H9 (cell line): ENCODE measurements at regions not wholly inside any gene's neighbourhood (a gene's known extent, or its start where the extent isn't known, plus 50 kb on each side); places are given as distances from the start of the nearest gene placed in this dataset.
A peak's percentile ranks its signal among the peaks of the same experiment; 100 is the strongest.
"Not testable (repeated sequence)": the region's sequence is repeated elsewhere in the genome, so short reads cannot be mapped to it uniquely, and the experiment has no call there.

ENCODE experiments used
- DNase-seq: peaks from one replicate; pipeline ENCODE4 v3.0.0-alpha.2; 2017
- H2AFZ ChIP-seq: one replicate; pipeline ENCODE4 v1.6.1; 2013; ENCODE audit warnings: mild to moderate bottlenecking, low read length, control low read depth, moderate library complexity
- H2AK5ac ChIP-seq: 2 replicates; pipeline ENCODE4 v1.6.1; 2013; ENCODE audit warnings: low read length, control low read depth, mixed read lengths; ENCODE audit not compliant: insufficient read length
- H2BK120ac ChIP-seq: one replicate; pipeline ENCODE4 v1.6.1; 2013; ENCODE audit warnings: low read depth, mild to moderate bottlenecking, low read length, control low read depth, inconsistent platforms; ENCODE audit not compliant: poor library complexity, severe bottlenecking
- H2BK12ac ChIP-seq: 2 replicates; pipeline ENCODE4 v1.6.1; 2013; ENCODE audit warnings: low read length, control low read depth, mixed read lengths, low read depth; ENCODE audit not compliant: insufficient read length
- H2BK15ac ChIP-seq: 2 replicates; pipeline ENCODE4 v1.6.1; 2013; ENCODE audit warnings: low read depth, low read length, control low read depth
- H2BK20ac ChIP-seq: one replicate; pipeline ENCODE4 v1.6.1; 2013; ENCODE audit warnings: low read depth, mild to moderate bottlenecking, low read length, control low read depth, inconsistent platforms; ENCODE audit not compliant: poor library complexity, severe bottlenecking
- H2BK5ac ChIP-seq: 2 replicates; pipeline ENCODE4 v1.6.1; 2013; ENCODE audit warnings: low read length, control low read depth, mixed read lengths; ENCODE audit not compliant: insufficient read length
- H3K14ac ChIP-seq: 2 replicates; pipeline ENCODE4 v1.6.1; 2013; ENCODE audit warnings: low read length, control low read depth; ENCODE audit not compliant: insufficient read depth
- H3K18ac ChIP-seq: 2 replicates; pipeline ENCODE4 v1.6.1; 2013; ENCODE audit warnings: low read depth, mild to moderate bottlenecking, mixed read lengths, low read length, control low read depth; ENCODE audit not compliant: insufficient read length
- H3K23ac ChIP-seq: 2 replicates; pipeline ENCODE4 v1.6.1; 2013; ENCODE audit warnings: low read length, control low read depth, mixed read lengths, low read depth; ENCODE audit not compliant: insufficient read length
- H3K23me2 ChIP-seq: 2 replicates; pipeline ENCODE4 v1.6.1; 2013; ENCODE audit warnings: low read depth, mild to moderate bottlenecking, mixed read lengths, low read length, control low read depth; ENCODE audit not compliant: insufficient read length, poor library complexity, severe bottlenecking
- H3K27ac ChIP-seq: 2 replicates; pipeline ENCODE4 v1.5.1; 2013; ENCODE audit warnings: low read length, control low read depth, mixed read lengths, low read depth; ENCODE audit not compliant: insufficient read length
- H3K27me3 ChIP-seq: 2 replicates; pipeline ENCODE4 v1.6.1; 2013; ENCODE audit warnings: low read length, control low read depth, inconsistent platforms; ENCODE audit not compliant: insufficient read depth
- H3K4ac ChIP-seq: 2 replicates; pipeline ENCODE4 v1.6.1; 2013; ENCODE audit warnings: low read depth, mild to moderate bottlenecking, control low read depth, inconsistent platforms, low read length, moderate library complexity
- H3K4me1 ChIP-seq: 2 replicates; pipeline ENCODE4 v1.6.1; 2013; ENCODE audit warnings: low read length, control low read depth, inconsistent platforms; ENCODE audit not compliant: insufficient read depth
- H3K4me2 ChIP-seq: 2 replicates; pipeline ENCODE4 v1.6.1; 2013; ENCODE audit warnings: low read length, control low read depth, mixed read lengths; ENCODE audit not compliant: insufficient read length, insufficient read depth
- H3K56ac ChIP-seq: 2 replicates; pipeline ENCODE4 v1.6.1; 2013; ENCODE audit warnings: low read depth, mild to moderate bottlenecking, mixed read lengths, low read length, control low read depth; ENCODE audit not compliant: insufficient read length
- H3K79me1 ChIP-seq: 2 replicates; pipeline ENCODE4 v1.6.1; 2013; ENCODE audit warnings: low read depth, mild to moderate bottlenecking, moderate library complexity, low read length, control low read depth, inconsistent platforms; ENCODE audit not compliant: insufficient read depth, poor library complexity, severe bottlenecking
- H3K79me2 ChIP-seq: 2 replicates; pipeline ENCODE4 v1.6.1; 2013; ENCODE audit warnings: low read length, control low read depth, inconsistent platforms; ENCODE audit not compliant: insufficient read depth
- H3K9ac ChIP-seq: 2 replicates; pipeline ENCODE4 v1.6.1; 2013; ENCODE audit warnings: low read length, control low read depth, mixed read lengths; ENCODE audit not compliant: insufficient read length; ENCODE audit errors: extremely low read depth
- H3K9me3 ChIP-seq: one replicate; pipeline ENCODE4 v1.6.1; 2013; ENCODE audit warnings: low read depth, low read length, inconsistent platforms; ENCODE audit not compliant: control insufficient read depth
- H3T11ph ChIP-seq: one replicate; pipeline ENCODE4 v1.6.1; 2013; ENCODE audit warnings: mild to moderate bottlenecking, low read length, control low read depth, inconsistent platforms
- H4K20me1 ChIP-seq: one replicate; pipeline ENCODE4 v1.6.1; 2013; ENCODE audit not compliant: control insufficient read depth, insufficient read length, insufficient read depth
- H4K5ac ChIP-seq: 2 replicates; pipeline ENCODE4 v1.6.1; 2013; ENCODE audit warnings: low read depth, mild to moderate bottlenecking, mixed read lengths, low read length, control low read depth; ENCODE audit not compliant: insufficient read length
- H4K8ac ChIP-seq: replicated peaks from 2 replicates; pipeline ENCODE4 v1.6.1; 2013; ENCODE audit warnings: low read length, control low read depth, mixed read lengths, low read depth; ENCODE audit not compliant: insufficient read length
- H4K91ac ChIP-seq: 2 replicates; pipeline ENCODE4 v1.6.1; 2013; ENCODE audit warnings: low read depth, mild to moderate bottlenecking, moderate library complexity, mixed read lengths, low read length, control low read depth; ENCODE audit not compliant: insufficient read length
- H3K27ac Mint-ChIP-seq, 3 experiments: 2 replicates in 2 of 3; 3 replicates in 1 of 3; pipeline ENCODE4 v1.8.0; 2020 to 2021; ENCODE audit warnings: mixed read lengths in 3 of 3, mild to moderate bottlenecking in 1 of 3, moderate library complexity in 1 of 3
- H3K27me3 Mint-ChIP-seq: 2 replicates; pipeline ENCODE4 v1.8.0; 2021; ENCODE audit warnings: low read depth, mild to moderate bottlenecking, moderate library complexity, mixed read lengths
- H3K36me3 Mint-ChIP-seq, 3 experiments: 2 replicates in 2 of 3; 3 replicates in 1 of 3; pipeline ENCODE4 v1.8.0; 2020 to 2021; ENCODE audit warnings: low read depth in 3 of 3, mixed read lengths in 3 of 3; ENCODE audit not compliant: insufficient read depth in 1 of 3
- H3K4me1 Mint-ChIP-seq, 2 experiments: 2 replicates each; pipeline ENCODE4 v1.8.0; 2020; ENCODE audit warnings: mixed read lengths in 2 of 2
- H3K4me3 Mint-ChIP-seq, 2 experiments: 2 replicates in 1 of 2; 3 replicates in 1 of 2; pipeline ENCODE4 v1.8.0; 2020 to 2021; ENCODE audit warnings: mild to moderate bottlenecking in 2 of 2, mixed read lengths in 2 of 2, moderate library complexity in 1 of 2
- H3K9me3 Mint-ChIP-seq, 2 experiments: 2 replicates in 1 of 2; 3 replicates in 1 of 2; pipeline ENCODE4 v1.8.0; 2020; ENCODE audit warnings: mild to moderate bottlenecking in 2 of 2, mixed read lengths in 2 of 2, moderate library complexity in 1 of 2
- WGBS: extraction: QIAGEN DNeasy Blood & Tissue Kit; methylation state at CpG from one replicate; pipeline ENCODE4 v1.1.7; 2013; ENCODE audit warnings: missing lambda C conversion rate, low lambda C conversion rate, mixed read lengths; ENCODE audit not compliant: insufficient read length; ENCODE audit errors: extremely low coverage; 5-methylcytosine and 5-hydroxymethylcytosine counted together

DNA sequence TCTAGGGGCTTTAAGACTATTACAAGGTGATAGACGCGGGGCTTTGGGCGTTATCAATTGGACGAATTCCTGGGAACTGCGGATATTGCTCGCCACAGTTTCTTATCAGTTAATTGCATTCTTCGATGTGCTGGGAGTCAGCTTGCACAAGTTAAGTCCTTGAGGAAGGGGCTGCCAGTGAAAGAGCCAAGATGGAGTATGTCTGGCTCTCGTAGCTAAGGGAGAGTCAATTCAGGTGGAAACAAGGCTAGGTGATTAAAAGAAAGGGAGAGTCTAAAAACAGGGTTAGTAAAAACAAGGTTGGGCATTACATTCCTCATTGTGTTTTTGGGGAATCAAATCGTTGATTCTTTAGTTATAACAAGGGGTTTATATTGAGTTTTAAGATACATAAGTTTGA lies 121.6 kb downstream of the UNC93B1 start:
- H3K4me3 Mint-ChIP-seq, H3K27me3 ChIP-seq, H3K27ac ChIP-seq, H4K8ac ChIP-seq, H2BK20ac ChIP-seq, H2AFZ ChIP-seq, H3K4me2 ChIP-seq, H4K5ac ChIP-seq, H3K27ac Mint-ChIP-seq, DNase-seq, H2BK12ac ChIP-seq, H3K9me3 ChIP-seq, H4K91ac ChIP-seq, H3K36me3 Mint-ChIP-seq, H3K9ac ChIP-seq, H3K79me2 ChIP-seq, H3T11ph ChIP-seq, H4K20me1 ChIP-seq, H3K18ac ChIP-seq, H3K23me2 ChIP-seq, H3K79me1 ChIP-seq, H2BK15ac ChIP-seq, H2AK5ac ChIP-seq, H3K14ac ChIP-seq, H2BK120ac ChIP-seq, H3K56ac ChIP-seq, H3K27me3 Mint-ChIP-seq, H3K23ac ChIP-seq, H3K9me3 Mint-ChIP-seq, H3K4ac ChIP-seq, H2BK5ac ChIP-seq, H3K4me1 ChIP-seq: not testable (repeated sequence)
- H3K4me1 Mint-ChIP-seq = peaks cover 33 to 35% of the 10 kb centered on the region in 2 experiments
- WGBS = no CpG with 5 or more reads among the region's 9 CpGs

DNA sequence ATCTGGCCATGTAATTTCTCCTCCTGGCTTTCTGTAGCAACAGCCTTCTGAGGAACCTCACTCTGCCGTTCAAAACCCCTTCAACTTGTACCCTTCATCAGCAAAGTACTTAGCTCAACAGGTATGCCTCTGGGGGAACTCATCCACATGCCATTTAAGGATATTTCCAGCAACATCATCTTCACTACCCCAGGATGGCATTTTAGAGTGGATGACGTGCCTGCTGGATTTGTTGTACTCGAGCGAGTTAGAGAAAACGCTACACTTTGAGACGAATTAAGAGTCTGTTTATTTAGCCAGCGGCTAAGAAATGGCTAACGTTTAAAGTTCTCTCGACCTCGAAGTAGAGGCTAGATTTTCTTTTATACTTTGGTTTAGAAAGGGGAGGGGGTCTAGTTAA lies 122.1 kb downstream of the UNC93B1 start:
- H3K27ac ChIP-seq, H3K9ac ChIP-seq, H3T11ph ChIP-seq, H2BK20ac ChIP-seq, H3K27me3 ChIP-seq, H4K8ac ChIP-seq, H3K18ac ChIP-seq, H4K20me1 ChIP-seq, H3K4me1 ChIP-seq, H2BK5ac ChIP-seq, H3K79me1 ChIP-seq, H3K4ac ChIP-seq, H3K27me3 Mint-ChIP-seq, H3K9me3 Mint-ChIP-seq, H3K4me2 ChIP-seq, H3K36me3 Mint-ChIP-seq, H2AFZ ChIP-seq, H3K23me2 ChIP-seq, H2BK120ac ChIP-seq, H3K14ac ChIP-seq, H3K23ac ChIP-seq, H2BK12ac ChIP-seq, H4K5ac ChIP-seq, DNase-seq, H3K56ac ChIP-seq, H4K91ac ChIP-seq, H2AK5ac ChIP-seq, H3K79me2 ChIP-seq, H2BK15ac ChIP-seq, H3K4me3 Mint-ChIP-seq, H3K9me3 ChIP-seq: not testable (repeated sequence)
- peak overlapping the region in 1 of 3 experiments; percentile 31; a peak in 1 of 7 replicates for H3K27ac Mint-ChIP-seq
- H3K4me1 Mint-ChIP-seq = peaks cover 28 to 30% of the 10 kb centered on the region in 2 experiments
- whole genome bisulfite sequencing = no CpG with 5 or more reads among the region's 10 CpGs
